Superior temporal gyrus (tissue), 1 donor: ENCODE measurements at regions not wholly inside any gene's neighbourhood (a gene's known extent, or its start where the extent isn't known, plus 50 kb on each side); places are given as distances from the start of the nearest gene placed in this dataset.
"Not testable (repeated sequence)": the region's sequence is repeated elsewhere in the genome, so short reads cannot be mapped to it uniquely, and the experiment has no call there.

ENCODE experiments used
- DNase-seq: peaks from one replicate; pipeline ENCODE4 v3.0.0-alpha.2; 2016; ENCODE audit errors: extremely low spot score

- DNase-seq: not testable (repeated sequence)
Measured at GRCh38 chr5:58308384-58308783, 151.5 kb downstream of the PLK2 start.

DNA sequence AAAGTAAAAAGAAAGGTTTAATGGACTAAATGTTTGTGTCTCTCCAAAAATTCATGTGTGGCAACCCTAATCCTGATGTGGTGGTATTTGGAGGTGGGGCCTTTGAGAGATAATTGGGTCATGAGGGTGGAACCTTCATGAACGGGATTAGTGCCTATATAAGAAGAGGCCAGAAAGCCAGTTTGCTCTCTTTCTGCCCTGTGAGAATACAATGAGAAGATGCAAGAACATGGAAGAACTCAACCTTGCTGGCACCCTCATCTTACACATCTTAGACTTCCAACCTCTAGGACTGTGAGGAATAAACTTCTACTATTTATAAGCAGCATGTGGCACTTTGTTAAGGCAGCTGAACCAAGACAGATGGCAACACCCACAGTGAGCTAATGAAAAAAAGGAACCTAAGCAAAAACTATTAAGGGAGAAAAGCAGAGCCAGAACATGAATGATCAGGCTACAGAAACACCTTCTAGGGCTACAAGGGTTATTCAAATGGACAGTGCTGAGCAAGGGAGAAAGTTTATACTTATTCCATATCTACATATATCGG lies 159.5 kb downstream of the PLK2 start:
- DNase-seq: no peak

DNA sequence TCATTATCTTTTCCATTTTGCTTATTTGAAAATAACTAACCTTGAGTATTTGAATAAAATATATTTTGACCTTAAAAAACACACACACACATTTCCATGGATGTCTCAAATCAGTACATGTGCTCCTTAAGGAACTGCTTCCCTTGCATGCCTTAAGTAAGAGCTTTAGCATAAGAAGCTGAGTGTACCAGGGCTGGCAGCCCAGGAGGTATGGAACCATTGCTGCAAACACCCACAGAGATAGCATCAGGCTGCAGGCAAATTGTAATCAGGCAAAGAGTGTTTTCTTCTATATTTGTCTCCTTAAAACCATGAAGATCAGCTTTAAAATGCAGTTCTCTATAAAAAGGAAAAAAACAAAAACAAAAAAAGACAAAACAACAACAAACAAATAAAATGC lies 160.6 kb downstream of the PLK2 start:
- DNase-seq: peak; percentile 31

GRCh38 chr5:58294598-58295305 lies 165.1 kb downstream of the PLK2 start:
- DNase-seq: no peak

- not testable (repeated sequence) for DNase-seq
Measured at GRCh38 chr5:58288275-58288674, 171.6 kb downstream of the PLK2 start.

GRCh38 chr5:58286741-58287140 lies 173.1 kb downstream of the PLK2 start:
- DNase-seq: no peak

DNA sequence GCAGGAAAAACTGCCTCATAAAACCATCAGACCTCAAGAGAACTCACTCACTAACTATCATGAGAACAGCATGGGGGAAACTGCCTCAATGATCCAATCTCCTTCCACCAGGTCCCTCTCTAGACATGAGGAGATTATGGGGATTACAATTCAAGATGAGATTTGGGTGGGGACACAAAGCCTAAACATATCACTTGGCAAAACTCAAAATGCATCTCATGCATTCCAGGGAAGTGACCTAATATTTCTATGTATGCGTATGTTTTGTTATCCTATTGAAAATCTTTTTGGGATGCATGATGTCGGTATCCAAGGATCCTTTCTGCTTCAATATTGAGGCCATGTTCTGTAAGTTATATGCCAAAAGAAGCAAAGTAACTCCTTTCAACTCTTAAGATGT lies 174.0 kb downstream of the PLK2 start:
- no peak for DNase-seq

GRCh38 chr5:58284886-58285285 lies 175.0 kb downstream of the PLK2 start:
- no peak for DNase-seq

- no peak for DNase-seq
Measured at GRCh38 chr5:58281189-58281588, 178.7 kb downstream of the PLK2 start.

DNA sequence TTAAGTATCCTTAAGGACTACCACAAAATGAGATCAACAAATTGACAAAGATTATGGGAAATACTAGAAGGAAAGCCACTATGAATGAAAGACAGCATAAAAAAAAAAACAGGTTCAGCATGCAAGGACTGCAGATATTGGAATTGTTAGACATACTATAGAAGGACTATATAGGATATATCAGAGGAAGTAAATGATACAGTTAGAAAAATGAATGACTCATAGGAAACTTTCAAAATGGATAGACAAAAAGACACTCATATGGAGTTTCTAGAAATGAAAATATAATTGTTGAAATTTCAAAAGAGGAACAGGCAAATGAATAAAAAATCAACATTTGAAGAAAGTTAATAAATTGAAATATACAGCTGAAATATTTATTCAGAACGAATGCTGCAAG lies 180.6 kb downstream of the PLK2 start:
- DNase-seq: no peak

- DNase-seq: no peak
Measured at GRCh38 chr5:58276431-58276830, 183.5 kb downstream of the PLK2 start.

GRCh38 chr5:58275516-58275915 lies 184.4 kb downstream of the PLK2 start:
- DNase-seq: no peak

- DNase-seq: no peak
Measured at GRCh38 chr5:58274191-58274590, 185.7 kb downstream of the PLK2 start.

GRCh38 chr5:58273711-58274110 lies 186.2 kb downstream of the PLK2 start:
- DNase-seq: no peak

GRCh38 chr5:58268268-58268667 lies 191.6 kb downstream of the PLK2 start:
- no peak for DNase-seq

GRCh38 chr5:58266402-58266801 lies 193.5 kb downstream of the PLK2 start:
- no peak for DNase-seq

DNA sequence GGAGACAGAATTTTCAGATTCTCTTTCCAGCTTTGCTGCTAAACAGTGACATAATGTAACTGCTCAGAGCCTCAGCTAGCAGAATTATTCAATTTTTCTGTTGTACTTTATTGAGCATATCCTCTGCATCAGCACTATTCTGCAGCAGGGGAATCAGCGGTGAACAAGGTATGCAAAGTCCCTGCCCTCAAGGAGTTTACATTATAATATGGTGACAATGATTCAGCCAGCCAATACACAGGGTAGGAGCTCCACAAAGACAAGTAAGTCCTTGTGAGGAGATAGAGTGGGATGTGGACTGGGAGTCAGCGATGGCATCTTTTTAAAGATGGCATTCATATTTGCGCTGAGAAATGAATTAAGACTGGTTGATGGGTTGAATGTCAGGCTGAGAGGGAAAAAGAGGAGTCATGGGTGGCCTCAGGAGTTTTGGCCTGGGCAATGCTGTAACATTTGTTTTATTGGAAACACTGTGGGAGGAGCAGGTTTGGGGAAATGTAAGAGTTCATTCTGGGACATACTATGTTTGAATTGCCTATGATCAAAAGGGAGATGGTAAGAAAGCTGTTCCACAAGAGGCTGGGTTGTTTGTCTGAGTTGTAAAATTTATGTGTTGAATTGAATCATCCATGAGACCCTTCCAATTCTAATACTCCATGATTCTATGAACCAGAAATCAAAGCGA lies 194.5 kb downstream of the PLK2 start:
- DNase-seq: no peak

- no peak for DNase-seq
Measured at GRCh38 chr5:58264276-58264675, 195.6 kb downstream of the PLK2 start.

GRCh38 chr5:58263296-58263695 lies 196.6 kb downstream of the PLK2 start:
- no peak for DNase-seq

DNA sequence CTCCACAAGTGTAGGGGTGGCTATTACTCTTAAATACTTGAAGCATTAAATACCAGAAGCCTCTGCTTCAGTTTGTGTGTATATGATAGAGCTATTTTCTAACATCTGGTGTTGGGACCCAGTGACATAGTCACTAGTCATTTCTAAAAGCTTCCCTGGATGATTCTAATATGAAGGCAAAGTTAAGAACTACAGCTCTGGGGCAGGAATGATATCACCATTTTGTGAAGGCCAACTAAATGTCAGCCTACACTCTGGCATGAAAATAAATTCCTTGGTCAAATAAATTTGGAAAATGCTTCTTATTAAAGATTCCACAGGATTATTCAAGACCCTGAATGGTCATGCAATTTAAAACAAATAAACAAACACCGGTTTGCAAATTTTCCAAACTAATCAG lies 197.7 kb downstream of the PLK2 start:
- no peak for DNase-seq

DNA sequence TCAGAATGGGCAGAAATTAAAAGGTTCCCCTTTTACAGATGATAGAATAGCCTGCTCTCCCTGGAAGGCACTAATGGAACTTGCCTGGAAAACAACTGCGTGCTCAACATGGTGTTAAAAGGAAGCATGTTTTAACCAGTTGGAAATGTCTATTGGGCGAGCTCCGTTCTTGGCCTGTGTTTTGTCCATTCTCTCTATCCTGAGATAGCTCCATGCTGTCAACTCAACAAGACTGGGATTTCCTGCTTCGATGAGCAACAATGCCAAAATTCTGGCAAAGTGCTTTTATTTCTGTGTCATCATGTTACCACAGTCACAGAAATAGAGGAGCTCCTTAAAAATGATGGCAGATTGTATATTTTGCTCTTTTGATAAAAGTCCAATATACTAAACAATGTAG lies 198.3 kb downstream of the PLK2 start:
- no peak for DNase-seq

GRCh38 chr5:58260243-58260642 lies 199.6 kb downstream of the PLK2 start:
- no peak for DNase-seq

- no peak for DNase-seq
Measured at GRCh38 chr5:58259685-58260152, 200.2 kb downstream of the PLK2 start.
